ENCODE measurements at regions not wholly inside any gene's neighbourhood (a gene's known extent, or its start where the extent isn't known, plus 50 kb on each side); places are given as distances from the start of the nearest gene placed in this dataset.

DNA sequence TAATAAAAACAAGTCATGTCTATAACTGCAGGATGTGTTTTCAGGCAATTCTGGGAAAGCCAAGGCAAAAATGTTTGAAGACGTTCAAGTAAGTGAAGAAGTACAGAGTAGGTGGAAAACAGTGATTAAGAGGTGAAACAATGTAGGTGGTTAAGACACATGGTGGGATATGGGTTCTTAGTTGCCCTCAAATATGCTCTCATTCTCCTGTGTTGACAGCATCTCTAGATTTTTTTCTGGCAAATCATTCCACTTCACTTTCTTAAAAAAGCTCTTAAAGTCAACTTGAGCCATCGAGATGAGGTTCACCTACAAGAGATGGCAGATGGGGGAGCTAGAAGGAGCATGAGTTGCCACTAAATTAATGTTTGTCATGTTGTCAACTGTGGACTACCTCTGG is 1041.0 kb upstream of the CNTN5 start:
- Histone ChIP-seq H3K9me1 (ENCODE audit: insufficient read depth, low read length) (no peaks in the 10 kb centered on the region), H3K9me3 (ENCODE audit: control insufficient read depth, insufficient read depth, low read length) (no peaks in the 10 kb centered on the region), H2BK15ac (ENCODE audit: low read depth, low read length) (no peak overlapping the region), H2BK120ac (ENCODE audit: low read depth, low read length) (no peak overlapping the region), H2BK5ac (ENCODE audit: low read depth, low read length, poor library complexity, severe bottlenecking) (no peak overlapping the region), H3K36me3 (ENCODE audit: control insufficient read depth, insufficient read depth, low read length) (no peaks in the 10 kb centered on the region), H3K56ac (ENCODE audit: extremely low read depth, insufficient read depth, low read length) (no peak overlapping the region), H3K9ac (ENCODE audit: low read depth, low read length) (no peak overlapping the region), H3K23ac (ENCODE audit: low read depth, low read length) (no peak overlapping the region), H3K18ac (ENCODE audit: low read depth, low read length) (no peak overlapping the region), H3K4ac (ENCODE audit: low read depth, low read length) (no peak overlapping the region), H3K79me1 (ENCODE audit: low read depth in 1 of 2, low read length in 2 of 2) (no peaks in the 10 kb centered on the region), H3K4me2 (ENCODE audit: low read depth, low read length) (no peak overlapping the region), H3K4me3 (ENCODE audit: insufficient read depth, low read depth, low read length) (no peak overlapping the region), H3K14ac (replicated peaks; ENCODE audit: low read depth, low read length) (no peak overlapping the region), H4K20me1 (ENCODE audit: insufficient read depth, low read length) (no peaks in the 10 kb centered on the region), H2BK20ac (ENCODE audit: low read depth, low read length) (no peak overlapping the region), H3K27ac (ENCODE audit: insufficient read depth, low read length) (no peak overlapping the region), H4K5ac (ENCODE audit: low read depth, low read length) (no peak overlapping the region), H4K91ac (ENCODE audit: insufficient read depth, low read depth, low read length) (no peak overlapping the region), H4K8ac (ENCODE audit: low read depth in 2 of 2, low read length in 2 of 2) (no peak overlapping the region), H2AFZ (replicated peaks; ENCODE audit: low read length, poor library complexity) (no peak overlapping the region), H2AK5ac (ENCODE audit: low read depth, low read length) (no peak overlapping the region), H3K27me3 (ENCODE audit: control insufficient read depth, insufficient read depth, low read length) (no peaks in the 10 kb centered on the region), H3K4me1 (ENCODE audit: control insufficient read depth, insufficient read depth, low read length) (no peaks in the 10 kb centered on the region), H2AK9ac (replicated peaks; ENCODE audit: low read depth, low read length, poor library complexity) (no peak overlapping the region)
- in situ Hi-C loops (cut with MboI; ENCODE audit: low sequenced_read_pairs) (no loop called here), intact Hi-C loops (cut with micrococcal nuclease) (no loop called here), dilution Hi-C loops (cut with HindIII; ENCODE audit: low sequenced_read_pairs, unreplicated experiment) (no loop called here)
- DNase-seq (no peak), ATAC-seq (ENCODE audit: low read depth) (no peak)
- CTCF ChIA-PET: no interaction called here
- BruUV-seq (replicated peaks): no TSS peak
- TF ChIP-seq CEBPB (IDR thresholded peaks at IDR 0.05; ENCODE audit: low read depth, low read length): no peak
- TF ChIP-seq CTCF (conservative IDR thresholded peaks at IDR 0.05; ENCODE audit: low read depth, low read length): no peak
- no peak for TF ChIP-seq CHD1 (IDR thresholded peaks at IDR 0.05; ENCODE audit: low read depth, low read length)
- TF ChIP-seq MAZ (IDR thresholded peaks at IDR 0.05; ENCODE audit: borderline replicate concordance, low read depth, low read length): no peak
- TF ChIP-seq ELK1 (IDR thresholded peaks at IDR 0.05; ENCODE audit: borderline replicate concordance, low read depth, low read length): no peak
- no peak for TF ChIP-seq BHLHE40 (IDR thresholded peaks at IDR 0.05; ENCODE audit: low read depth, low read length)
- no peak for TF ChIP-seq FOS (IDR thresholded peaks at IDR 0.05; ENCODE audit: low read depth, low read length)
- no peak for TF ChIP-seq POLR2A (IDR thresholded peaks at IDR 0.05; ENCODE audit: low read depth, low read length)
- no peak for TF ChIP-seq NFE2L2 (IDR thresholded peaks at IDR 0.05; ENCODE audit: low read depth, low read length)
- no peak for TF ChIP-seq RAD21 (IDR thresholded peaks at IDR 0.05; ENCODE audit: low read length)
- TF ChIP-seq MAFK (IDR thresholded peaks at IDR 0.05; ENCODE audit: low read depth, low read length): no peak
- no CpG with 5 or more reads among the region's 2 CpGs for WGBS, 2 experiments (ENCODE audit: extremely low coverage in 2 of 2, insufficient read length in 1 of 2)
- POLR2A ChIA-PET (ENCODE audit: unreplicated experiment): no interaction called here

All from IMR-90 (cell line).